Fibroblast of villous mesenchyme (primary cell): ENCODE measurements at regions not wholly inside any gene's neighbourhood (a gene's known extent, or its start where the extent isn't known, plus 50 kb on each side); places are given as distances from the start of the nearest gene placed in this dataset.

Source experiments
- DNase-seq: peaks from one replicate; pipeline ENCODE4 v3.0.0-alpha.2; 2010; ENCODE audit warnings: low read depth
- H3K4me3 ChIP-seq: 2 replicates; pipeline ENCODE4 v1.5.1; 2011; ENCODE audit warnings: low read depth, mild to moderate bottlenecking, low read length
- CTCF ChIP-seq: IDR thresholded peaks from 2 replicates; pipeline ENCODE4 v1.5.1; 2012; ENCODE audit warnings: low read depth, mild to moderate bottlenecking, low read length; ENCODE audit not compliant: insufficient read depth

GRCh38 chr15:29390051-29390450, 120.4 kb upstream of the NSMCE3 start:
- no peak for TF ChIP-seq CTCF
- DNase-seq: no peak
- H3K4me3 ChIP-seq: no peak overlapping the region

GRCh38 chr15:29386523-29386922, 116.9 kb upstream of the NSMCE3 start:
- DNase-seq: no peak
- no peak for TF ChIP-seq CTCF
- H3K4me3 ChIP-seq: no peak overlapping the region

GRCh38 chr15:29383367-29383766, 113.7 kb upstream of the NSMCE3 start:
- no peak for TF ChIP-seq CTCF
- H3K4me3 ChIP-seq: no peak overlapping the region
- no peak for DNase-seq

- no peak overlapping the region for H3K4me3 ChIP-seq
- TF ChIP-seq CTCF: no peak
- no peak for DNase-seq
These were observed 113.2 kb upstream of the NSMCE3 start for GRCh38 chr15:29382862-29383261.

GRCh38 chr15:29380466-29380865, 110.8 kb upstream of the NSMCE3 start:
- H3K4me3 ChIP-seq: no peak overlapping the region
- TF ChIP-seq CTCF: no peak
- no peak for DNase-seq

GRCh38 chr15:29379647-29380046, 110.0 kb upstream of the NSMCE3 start:
- no peak for TF ChIP-seq CTCF
- no peak overlapping the region for H3K4me3 ChIP-seq
- no peak for DNase-seq

- no peak overlapping the region for H3K4me3 ChIP-seq
- no peak for TF ChIP-seq CTCF
- DNase-seq: no peak
These were observed 107.5 kb upstream of the NSMCE3 start for GRCh38 chr15:29377161-29377560.
